HCT116 (cell line): ENCODE measurements at regions not wholly inside any gene's neighbourhood (a gene's known extent, or its start where the extent isn't known, plus 50 kb on each side); places are given as distances from the start of the nearest gene placed in this dataset.

ENCODE experiments used
- ATAC-seq: fragments of 200-7000 bp; cut with Tn5 transposase; 2 replicates; pipeline ENCODE4 v1.9.1; 2020; ENCODE audit warnings: mild to moderate bottlenecking, moderate library complexity
- BruUV-seq: library from RNA; stranded (reverse); fragments of 400-500 nt; replicated peaks from 2 replicates; lab custom pipeline; 2021; lab: Mats Ljungman, UMichigan
- CTCF ChIA-PET: fragments of 300-600 bp; sonication (Branson Sonifier 250); formaldehyde crosslinking; loops from one replicate; lab custom pipeline; 2021; ENCODE audit warnings: antibody characterized with exemption; lab: Charles Lee
- POLR2A ChIA-PET: fragments of 300-600, 350-600 bp; sonication (Branson Sonifier 250); formaldehyde crosslinking; loops from one replicate; lab custom pipeline; 2021; ENCODE audit warnings: antibody characterized with exemption; lab: Charles Lee
- RAD21 ChIA-PET, 2 experiments: fragments of 300-600 bp; sonication (Branson Sonifier 250); formaldehyde crosslinking; loops; one replicate each; lab custom pipeline; 2023; ENCODE audit warnings: low total read pairs in 2 of 2; ENCODE audit not compliant: uncharacterized antibody in 2 of 2, unreplicated experiment in 2 of 2, low non-redundant PET in 1 of 2; lab: Charles Lee
- DNase-seq: peaks from one replicate; pipeline ENCODE4 v3.0.0-alpha.2; 2010; ENCODE audit warnings: low read depth, low spot score
- H2AFZ ChIP-seq: fragments of 200-600 bp; shearing (Covaris generic), sonication (generic); 2 replicates; pipeline ENCODE4 v1.6.1; 2017; ENCODE audit warnings: low read depth, mixed run types, mixed read lengths, antibody characterized with exemption, low read length; ENCODE audit not compliant: poor library complexity, severe bottlenecking
- H3K27ac ChIP-seq: 2 replicates; pipeline ENCODE4 v1.5.1; 2012; ENCODE audit warnings: low read depth, low read length
- H3K27me3 ChIP-seq: fragments of 200-600 bp; sonication (generic); 2 replicates; pipeline ENCODE4 v1.6.1; 2016; ENCODE audit warnings: mixed run types, low read length, mixed read lengths; ENCODE audit not compliant: insufficient read depth
- H3K36me3 ChIP-seq, 2 experiments: fragments of 200-500 bp in 1 of 2; fragments of 200-600 bp in 1 of 2; sonication (Bioruptor generic) in 1 of 2; sonication (generic) in 1 of 2; 2 replicates each; pipeline versions ENCODE4 v1.5.1 to v1.6.1; 2014 to 2016; ENCODE audit warnings: low read length in 2 of 2, inconsistent platforms in 1 of 2, mixed read lengths in 1 of 2, mixed run types in 1 of 2; ENCODE audit not compliant: insufficient read depth in 2 of 2, control insufficient read depth in 1 of 2
- H3K4me1 ChIP-seq, 2 experiments: fragments of 200-600 bp in 1 of 2; sonication (generic) in 1 of 2; 2 replicates each; pipeline versions ENCODE4 v1.5.1 to v1.6.1; 2012 to 2017; ENCODE audit warnings: low read length in 2 of 2, inconsistent platforms in 1 of 2, mild to moderate bottlenecking in 1 of 2, mixed read lengths in 1 of 2, mixed run types in 1 of 2, moderate library complexity in 1 of 2; ENCODE audit not compliant: insufficient read depth in 2 of 2, control insufficient read depth in 1 of 2
- H3K4me2 ChIP-seq: fragments of 200-600 bp; sonication (generic); 2 replicates; pipeline ENCODE4 v1.6.1; 2017; ENCODE audit warnings: mixed run types, low read length, mixed read lengths
- H3K4me3 ChIP-seq, 2 experiments: fragments of 200-600 bp in 1 of 2; sonication (generic) in 1 of 2; replicated peaks in 1 of 2; 2 replicates each; pipeline ENCODE4 v1.5.1; 2011 to 2016; ENCODE audit warnings: low read length in 2 of 2, control low read depth in 1 of 2, low read depth in 1 of 2, mild to moderate bottlenecking in 1 of 2, mixed read lengths in 1 of 2, mixed run types in 1 of 2
- H3K79me2 ChIP-seq: fragments of 200-600 bp; sonication (generic); 2 replicates; pipeline ENCODE4 v1.6.1; 2017; ENCODE audit warnings: mild to moderate bottlenecking, mixed run types, low read length, moderate library complexity, mixed read lengths; ENCODE audit not compliant: insufficient read depth
- H3K9ac ChIP-seq: fragments of 200-600 bp; sonication (generic); 2 replicates; pipeline ENCODE4 v1.6.1; 2016; ENCODE audit warnings: low read length, mixed read lengths
- H3K9me2 ChIP-seq: fragments of 200-600 bp; sonication (generic), shearing (Covaris generic); 2 replicates; pipeline ENCODE4 v1.6.1; 2017; ENCODE audit warnings: mixed run types, mild to moderate bottlenecking, moderate library complexity; ENCODE audit not compliant: insufficient read depth
- H3K9me3 ChIP-seq, 2 experiments: fragments of 200-500 bp in 1 of 2; fragments of 200-600 bp in 1 of 2; sonication (Bioruptor generic) in 1 of 2; sonication (generic) in 1 of 2; 2 replicates each; pipeline ENCODE4 v1.6.1; 2014 to 2017; ENCODE audit warnings: low read length in 2 of 2, mixed read lengths in 2 of 2, inconsistent platforms in 1 of 2, low read depth in 1 of 2, mild to moderate bottlenecking in 1 of 2, mixed run types in 1 of 2, moderate library complexity in 1 of 2; ENCODE audit not compliant: control insufficient read depth in 1 of 2, insufficient read depth in 1 of 2
- H4K20me1 ChIP-seq: fragments of 200-600 bp; sonication (generic), shearing (Covaris generic); 2 replicates; pipeline ENCODE4 v1.6.1; 2017; ENCODE audit warnings: mixed run types, mild to moderate bottlenecking, moderate library complexity; ENCODE audit not compliant: insufficient read depth
- ATF3 ChIP-seq: IDR thresholded peaks from 2 replicates; pipeline ENCODE4 v1.6.1; 2012
- EGR1 ChIP-seq: IDR thresholded peaks from 2 replicates; pipeline ENCODE4 v1.6.1; 2012; ENCODE audit warnings: low read depth
- ELF1 ChIP-seq: IDR thresholded peaks from 2 replicates; pipeline ENCODE4 v1.6.1; 2012; ENCODE audit warnings: low read depth, borderline replicate concordance
- EZH2phosphoT487 ChIP-seq: fragments of 200-600 bp; IDR thresholded peaks from 2 replicates; pipeline ENCODE4 v1.6.1; 2018; ENCODE audit warnings: antibody characterized with exemption, borderline replicate concordance
- FOSL1 ChIP-seq: IDR thresholded peaks from 2 replicates; pipeline ENCODE4 v1.6.1; 2012; ENCODE audit warnings: low read depth
- POLR2A ChIP-seq: IDR thresholded peaks from 2 replicates; pipeline ENCODE4 v1.7.0; 2011; ENCODE audit warnings: borderline replicate concordance; ENCODE audit not compliant: insufficient read depth, insufficient read length; ENCODE audit errors: extremely low read depth
- REST ChIP-seq: IDR thresholded peaks from 2 replicates; pipeline ENCODE4 v1.6.1; 2012; ENCODE audit warnings: low read depth
- TCF7L2 ChIP-seq: IDR thresholded peaks from 2 replicates; pipeline ENCODE4 v1.7.0; 2011; ENCODE audit warnings: borderline replicate concordance, inconsistent platforms; ENCODE audit not compliant: insufficient read depth, insufficient read length; ENCODE audit errors: extremely low read depth
- YY1 ChIP-seq: IDR thresholded peaks from 2 replicates; pipeline ENCODE4 v1.6.1; 2011; ENCODE audit warnings: low read length, low read depth, moderate library complexity, mild to moderate bottlenecking; ENCODE audit not compliant: insufficient replicate concordance; ENCODE audit errors: extremely low read depth
- ZBTB33 ChIP-seq: IDR thresholded peaks from 2 replicates; pipeline ENCODE4 v1.6.1; 2011; ENCODE audit warnings: mild to moderate bottlenecking, low read length, moderate library complexity; ENCODE audit not compliant: insufficient replicate concordance; ENCODE audit errors: extremely low read depth
- ZNF274 ChIP-seq: fragments of 200-500 bp; sonication (Bioruptor generic); IDR thresholded peaks from 2 replicates; pipeline ENCODE4 v1.6.1; 2014; ENCODE audit warnings: mild to moderate bottlenecking, low read depth, low read length, inconsistent platforms
- intact Hi-C: fragments of 100-400 bp; cut with micrococcal nuclease; formaldehyde crosslinking; loops from 2 replicates; pipeline ENCODE4 v1.10.0; 2022

GRCh38 chr4:20087522-20087911 is 164.2 kb upstream of the SLIT2 start:
- H2AFZ ChIP-seq, result no peak overlapping the region
- H3K9me2 ChIP-seq, result no peaks in the 10 kb centered on the region
- H3K9ac ChIP-seq, result no peak overlapping the region
- H3K4me2 ChIP-seq, result no peak overlapping the region
- CTCF ChIA-PET, result no interaction called here
- H3K79me2 ChIP-seq, result no peaks in the 10 kb centered on the region
- POLR2A ChIA-PET, result no interaction called here
- no peak overlapping the region for H3K27ac ChIP-seq
- no peaks in the 10 kb centered on the region for H4K20me1 ChIP-seq
- H3K4me1 ChIP-seq, result no peaks in the 10 kb centered on the region
- RAD21 ChIA-PET, result no interaction called here
- intact Hi-C loops, result no loop called here
- no peak for TF ChIP-seq TCF7L2
- no peak for TF ChIP-seq EZH2phosphoT487
- TF ChIP-seq ZNF274, result no peak
- no peak for TF ChIP-seq EGR1
- no peak for TF ChIP-seq POLR2A
- no peak for TF ChIP-seq YY1
- TF ChIP-seq ELF1, result no peak
- no peak for TF ChIP-seq REST
- TF ChIP-seq ZBTB33, result no peak
- no peak for TF ChIP-seq FOSL1
- no peak for TF ChIP-seq ATF3
- no peaks in the 10 kb centered on the region for H3K36me3 ChIP-seq
- BruUV-seq, result no TSS peak
- ATAC-seq (no peak), DNase-seq (no peak)
- H3K4me3 ChIP-seq, result no peak overlapping the region
- no peaks in the 10 kb centered on the region for H3K27me3 ChIP-seq
- no peaks in the 10 kb centered on the region for H3K9me3 ChIP-seq
